Keratinocyte (primary cell): ENCODE measurements at regions not wholly inside any gene's neighbourhood (a gene's known extent, or its start where the extent isn't known, plus 50 kb on each side); places are given as distances from the start of the nearest gene placed in this dataset.

Source experiments
- DNase-seq: peaks from one replicate; pipeline ENCODE4 v3.0.0-alpha.2; 2011; ENCODE audit warnings: low read depth, missing footprints, low spot score
- FAIRE-seq: peaks from 2 replicates; lab custom pipeline; 2011; peaks lifted over from hg19 to GRCh38; lab: Jason Lieb, UNC
- H2AFZ ChIP-seq: 2 replicates; pipeline ENCODE4 v1.6.0; 2012; ENCODE audit warnings: low read length, control low read depth, inconsistent platforms; ENCODE audit not compliant: control insufficient read depth
- H3K27ac ChIP-seq: 2 replicates; pipeline ENCODE4 v1.5.1; 2011; ENCODE audit warnings: low read length; ENCODE audit not compliant: control insufficient read depth, insufficient read depth
- H3K27me3 ChIP-seq: 3 replicates; pipeline ENCODE4 v1.6.0; 2011; ENCODE audit warnings: low read length; ENCODE audit not compliant: control insufficient read depth, insufficient read depth; ENCODE audit errors: extremely low read depth
- H3K36me3 ChIP-seq, 2 experiments: 2 replicates in 1 of 2; 3 replicates in 1 of 2; pipeline ENCODE4 v1.5.1; 2011; ENCODE audit warnings: low read length in 2 of 2, mild to moderate bottlenecking in 1 of 2; ENCODE audit not compliant: control insufficient read depth in 2 of 2, insufficient read depth in 2 of 2; ENCODE audit errors: extremely low read depth in 1 of 2
- H3K4me1 ChIP-seq: 3 replicates; pipeline ENCODE4 v1.5.1; 2011; ENCODE audit warnings: low read length; ENCODE audit not compliant: control insufficient read depth, insufficient read depth; ENCODE audit errors: extremely low read depth
- H3K4me2 ChIP-seq: 3 replicates; pipeline ENCODE4 v1.6.0; 2011; ENCODE audit warnings: low read depth, low read length; ENCODE audit not compliant: control insufficient read depth, insufficient read depth; ENCODE audit errors: extremely low read depth
- H3K4me3 ChIP-seq, 3 experiments: fragments of 200-600 bp in 1 of 3; sonication (generic) in 1 of 3; 2 replicates in 2 of 3; 3 replicates in 1 of 3; pipeline ENCODE4 v1.5.1; 2011 to 2016; ENCODE audit warnings: low read length in 3 of 3, mild to moderate bottlenecking in 3 of 3, control low read depth in 2 of 3, inconsistent platforms in 1 of 3, low read depth in 1 of 3, mixed read lengths in 1 of 3, mixed run types in 1 of 3, moderate library complexity in 1 of 3; ENCODE audit not compliant: control insufficient read depth in 2 of 3, insufficient read depth in 2 of 3; ENCODE audit errors: extremely low read depth in 1 of 3
- H3K79me2 ChIP-seq: 2 replicates; pipeline ENCODE4 v1.6.0; 2012; ENCODE audit warnings: low read length; ENCODE audit not compliant: control insufficient read depth, insufficient read depth
- H3K9ac ChIP-seq: 3 replicates; pipeline ENCODE4 v1.6.0; 2011; ENCODE audit warnings: low read length; ENCODE audit not compliant: control insufficient read depth, insufficient read depth; ENCODE audit errors: extremely low read depth
- H3K9me1 ChIP-seq: 3 replicates; pipeline ENCODE4 v1.6.0; 2011; ENCODE audit warnings: low read length; ENCODE audit not compliant: control insufficient read depth, insufficient read depth; ENCODE audit errors: extremely low read depth
- H3K9me3 ChIP-seq: 2 replicates; pipeline ENCODE4 v1.5.1; 2012; ENCODE audit warnings: low read depth, low read length; ENCODE audit not compliant: control insufficient read depth
- H4K20me1 ChIP-seq: 3 replicates; pipeline ENCODE4 v1.6.0; 2011; ENCODE audit warnings: low read length; ENCODE audit not compliant: control insufficient read depth, insufficient read depth; ENCODE audit errors: extremely low read depth
- EZH2 ChIP-seq: IDR thresholded peaks from one replicate; pipeline ENCODE4 v1.6.1; 2012; ENCODE audit warnings: inconsistent platforms, mild to moderate bottlenecking, low read length, moderate library complexity
- dilution Hi-C: fragments of 300-500 bp; cut with MboI; formaldehyde crosslinking; loops from one replicate; pipeline ENCODE4 v1.7.0; 2020; ENCODE audit warnings: low sequenced_read_pairs; ENCODE audit not compliant: extremely low pct_ligation_motif_present
- TF ChIP-seq, protein P1 (sequence below), 3 experiments: IDR thresholded peaks in 1 of 3; conservative IDR thresholded peaks in 1 of 3; optimal IDR thresholded peaks in 1 of 3; 2 replicates in 2 of 3; 3 replicates in 1 of 3; pipeline versions ENCODE3 to v1.5.1; 2011; ENCODE audit warnings: low read length in 3 of 3, mild to moderate bottlenecking in 3 of 3, moderate library complexity in 2 of 3, control low read depth in 1 of 3, inconsistent platforms in 1 of 3; ENCODE audit not compliant: insufficient read depth in 2 of 3; ENCODE audit errors: extremely low read depth in 1 of 3

- Histone ChIP-seq H3K27me3 (no peaks in the 10 kb centered on the region), H3K36me3 (no peaks in the 10 kb centered on the region), H4K20me1 (no peaks in the 10 kb centered on the region), H3K79me2 (no peaks in the 10 kb centered on the region), H2AFZ (no peak overlapping the region), H3K27ac (no peak overlapping the region), H3K4me1 (no peaks in the 10 kb centered on the region), H3K9me3 (no peaks in the 10 kb centered on the region), H3K4me3 (no peak overlapping the region), H3K9ac (no peak overlapping the region), H3K4me2 (no peak overlapping the region), H3K9me1 (no peaks in the 10 kb centered on the region)
- dilution Hi-C loops = no loop called here
- FAIRE-seq = no peak
- TF ChIP-seq, protein P1, sequence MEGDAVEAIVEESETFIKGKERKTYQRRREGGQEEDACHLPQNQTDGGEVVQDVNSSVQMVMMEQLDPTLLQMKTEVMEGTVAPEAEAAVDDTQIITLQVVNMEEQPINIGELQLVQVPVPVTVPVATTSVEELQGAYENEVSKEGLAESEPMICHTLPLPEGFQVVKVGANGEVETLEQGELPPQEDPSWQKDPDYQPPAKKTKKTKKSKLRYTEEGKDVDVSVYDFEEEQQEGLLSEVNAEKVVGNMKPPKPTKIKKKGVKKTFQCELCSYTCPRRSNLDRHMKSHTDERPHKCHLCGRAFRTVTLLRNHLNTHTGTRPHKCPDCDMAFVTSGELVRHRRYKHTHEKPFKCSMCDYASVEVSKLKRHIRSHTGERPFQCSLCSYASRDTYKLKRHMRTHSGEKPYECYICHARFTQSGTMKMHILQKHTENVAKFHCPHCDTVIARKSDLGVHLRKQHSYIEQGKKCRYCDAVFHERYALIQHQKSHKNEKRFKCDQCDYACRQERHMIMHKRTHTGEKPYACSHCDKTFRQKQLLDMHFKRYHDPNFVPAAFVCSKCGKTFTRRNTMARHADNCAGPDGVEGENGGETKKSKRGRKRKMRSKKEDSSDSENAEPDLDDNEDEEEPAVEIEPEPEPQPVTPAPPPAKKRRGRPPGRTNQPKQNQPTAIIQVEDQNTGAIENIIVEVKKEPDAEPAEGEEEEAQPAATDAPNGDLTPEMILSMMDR (optimal IDR thresholded peaks at IDR 0.05 in 1 of 3, IDR thresholded peaks at IDR 0.05 in 1 of 3, conservative IDR thresholded peaks at IDR 0.05 in 1 of 3; ENCODE audit: extremely low read depth in 1 of 3, insufficient read depth in 2 of 3, low read length in 3 of 3) = no peak
- TF ChIP-seq EZH2 = no peak
- DNase-seq = no peak
These were observed 495.8 kb downstream of the PSAT1 start for GRCh38 chr9:78792745-78793144.

- Histone ChIP-seq H3K9me1 (no peaks in the 10 kb centered on the region), H3K4me3 (no peak overlapping the region), H3K27ac (no peak overlapping the region), H4K20me1 (no peaks in the 10 kb centered on the region), H3K4me2 (no peak overlapping the region), H3K4me1 (no peaks in the 10 kb centered on the region), H3K27me3 (no peaks in the 10 kb centered on the region), H2AFZ (no peak overlapping the region), H3K9me3 (no peaks in the 10 kb centered on the region), H3K9ac (no peak overlapping the region), H3K36me3 (no peaks in the 10 kb centered on the region), H3K79me2 (no peaks in the 10 kb centered on the region)
- dilution Hi-C loops = no loop called here
- DNase-seq (no peak), FAIRE-seq (no peak)
- TF ChIP-seq, protein P1 (optimal IDR thresholded peaks at IDR 0.05 in 1 of 3, IDR thresholded peaks at IDR 0.05 in 1 of 3, conservative IDR thresholded peaks at IDR 0.05 in 1 of 3; ENCODE audit: extremely low read depth in 1 of 3, insufficient read depth in 2 of 3, low read length in 3 of 3) = no peak
These were observed 508.8 kb downstream of the PSAT1 start for GRCh38 chr9:78805771-78806170.
